ENCODE measurements at regions not wholly inside any gene's neighbourhood (a gene's known extent, or its start where the extent isn't known, plus 50 kb on each side); places are given as distances from the start of the nearest gene placed in this dataset.

DNA sequence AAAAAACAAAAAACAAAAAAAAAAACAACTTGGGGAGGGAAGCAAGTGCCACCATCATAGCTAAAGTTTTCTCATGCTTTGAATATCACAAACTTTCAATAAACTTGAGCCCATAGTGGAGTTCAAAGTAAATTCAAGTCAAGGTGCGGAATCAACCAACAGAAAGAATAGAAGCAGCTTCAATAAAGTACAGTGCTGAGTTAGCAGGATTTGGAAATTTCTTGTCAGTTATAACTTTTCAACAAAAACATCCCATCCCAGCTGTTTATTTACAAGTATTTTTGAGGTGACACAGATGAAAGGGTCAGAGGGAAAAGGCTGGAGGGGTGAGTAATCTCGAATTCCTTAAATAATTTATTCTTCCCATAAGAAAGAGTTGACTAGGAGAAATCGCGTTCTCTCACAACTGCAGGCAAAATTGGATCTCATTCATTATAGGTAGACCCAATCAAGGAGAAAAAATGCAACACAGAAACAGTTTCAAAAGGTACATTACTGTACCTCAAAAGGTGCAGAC, 477.4 kb upstream of the RASGRP1 start:
- no peak for FAIRE-seq

DNA sequence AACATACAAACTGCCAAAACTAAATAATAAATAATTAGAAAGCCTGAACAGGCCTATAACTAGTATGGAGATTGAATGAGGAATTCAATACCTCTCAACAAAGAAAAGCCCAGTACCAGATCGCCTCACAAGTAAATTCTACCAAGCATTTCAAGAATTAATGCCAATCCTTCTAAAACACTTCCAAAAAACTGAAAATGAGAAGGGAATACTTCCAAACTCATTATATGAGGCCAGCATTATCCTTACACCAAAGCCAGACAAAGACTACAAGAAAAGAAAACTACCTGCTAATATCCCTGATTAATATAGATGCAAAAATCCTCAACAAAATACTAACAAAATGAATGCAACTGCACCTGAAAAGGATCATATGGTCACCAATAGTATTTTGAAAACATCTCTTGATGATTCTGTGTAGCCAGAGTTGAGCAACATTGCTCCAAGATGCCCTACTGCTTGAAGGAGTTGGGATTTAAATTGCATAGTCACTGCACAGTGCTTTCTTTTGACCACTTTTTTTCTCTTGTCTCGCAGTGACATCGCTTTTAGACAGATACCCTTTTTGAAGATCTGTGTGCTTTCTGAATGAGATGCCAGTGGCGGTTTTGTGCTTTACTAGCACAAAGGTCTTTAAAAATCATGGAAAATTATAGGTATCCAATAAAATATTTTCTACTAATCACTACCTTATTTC, 487.2 kb upstream of the RASGRP1 start:
- no peak for FAIRE-seq

- no peak for FAIRE-seq
Observed at GRCh38 chr15:39052323-39052705, 487.7 kb upstream of the RASGRP1 start.

- no peak for FAIRE-seq
Observed at GRCh38 chr15:39053480-39053879, 488.9 kb upstream of the RASGRP1 start.

DNA sequence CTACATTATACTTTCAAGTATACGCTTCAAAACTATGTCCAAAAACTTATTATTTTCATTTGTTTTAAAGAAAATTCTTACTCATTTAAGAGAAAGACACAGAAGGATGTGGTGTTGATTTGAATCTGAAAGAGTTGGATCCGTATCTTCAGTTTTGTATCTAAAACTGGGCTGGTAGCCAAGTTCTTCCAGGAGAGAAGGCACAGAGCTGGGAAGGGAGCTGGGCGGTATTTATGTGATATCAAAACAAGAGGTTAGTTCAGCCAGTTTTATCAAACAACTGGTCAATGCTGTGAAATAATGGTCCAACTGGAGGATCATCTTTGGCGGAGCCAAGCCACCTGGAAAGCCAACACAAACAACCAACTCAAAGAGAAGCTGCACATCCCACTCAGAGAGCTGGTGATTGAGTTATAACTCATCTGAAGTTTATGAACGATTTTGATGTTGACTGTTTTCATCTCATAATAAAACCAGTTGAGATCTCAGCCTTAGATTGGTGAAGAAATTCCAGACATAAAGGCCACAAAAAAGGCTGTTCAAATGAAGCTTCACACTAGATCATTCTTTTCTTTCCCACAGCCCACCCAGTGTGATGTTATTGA, 489.6 kb upstream of the RASGRP1 start:
- FAIRE-seq, result no peak

GRCh38 chr15:39056357-39056756, 491.7 kb upstream of the RASGRP1 start:
- no peak for FAIRE-seq

DNA sequence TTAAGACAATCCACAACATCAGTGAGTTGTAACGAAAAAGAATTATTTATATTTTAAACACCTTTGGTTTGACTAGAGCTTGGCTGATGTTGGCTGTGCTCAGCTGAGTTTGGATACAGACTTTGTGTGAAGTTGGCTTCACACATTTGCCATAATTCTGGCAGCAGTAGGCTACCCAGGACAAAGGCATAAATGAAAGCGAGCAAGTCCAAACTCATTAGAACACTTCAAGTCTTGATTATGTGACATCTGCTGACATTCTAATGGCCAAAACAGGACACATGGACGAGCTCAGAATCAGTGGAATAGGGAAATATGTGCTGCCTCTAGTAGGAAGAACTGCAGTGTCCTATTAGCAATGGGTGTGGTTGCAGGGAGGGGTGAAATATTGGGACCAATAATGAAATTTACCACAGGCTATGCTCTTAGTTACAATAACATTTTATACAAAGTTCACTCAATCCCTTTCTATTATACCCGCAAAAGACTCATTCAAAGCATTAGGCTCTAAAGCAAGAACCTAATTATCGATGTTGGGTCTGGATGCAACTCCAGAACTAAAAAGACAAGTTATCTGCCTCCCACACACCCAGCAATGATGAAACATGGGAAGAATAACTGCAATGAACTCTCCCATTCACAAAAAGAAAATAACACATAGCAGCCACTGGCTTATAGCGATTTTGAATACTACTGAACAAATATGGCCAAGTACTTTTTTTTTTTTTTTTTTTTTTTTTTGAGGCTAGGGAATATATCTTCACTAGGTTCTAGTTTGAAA, 493.9 kb upstream of the RASGRP1 start:
- no peak for FAIRE-seq

GRCh38 chr15:39059917-39060316, 495.3 kb upstream of the RASGRP1 start:
- no peak for FAIRE-seq

GRCh38 chr15:39061952-39062464, 497.4 kb upstream of the RASGRP1 start:
- FAIRE-seq, result no peak

GRCh38 chr15:39066677-39067076, 502.1 kb upstream of the RASGRP1 start:
- FAIRE-seq, result peak; percentile 81

DNA sequence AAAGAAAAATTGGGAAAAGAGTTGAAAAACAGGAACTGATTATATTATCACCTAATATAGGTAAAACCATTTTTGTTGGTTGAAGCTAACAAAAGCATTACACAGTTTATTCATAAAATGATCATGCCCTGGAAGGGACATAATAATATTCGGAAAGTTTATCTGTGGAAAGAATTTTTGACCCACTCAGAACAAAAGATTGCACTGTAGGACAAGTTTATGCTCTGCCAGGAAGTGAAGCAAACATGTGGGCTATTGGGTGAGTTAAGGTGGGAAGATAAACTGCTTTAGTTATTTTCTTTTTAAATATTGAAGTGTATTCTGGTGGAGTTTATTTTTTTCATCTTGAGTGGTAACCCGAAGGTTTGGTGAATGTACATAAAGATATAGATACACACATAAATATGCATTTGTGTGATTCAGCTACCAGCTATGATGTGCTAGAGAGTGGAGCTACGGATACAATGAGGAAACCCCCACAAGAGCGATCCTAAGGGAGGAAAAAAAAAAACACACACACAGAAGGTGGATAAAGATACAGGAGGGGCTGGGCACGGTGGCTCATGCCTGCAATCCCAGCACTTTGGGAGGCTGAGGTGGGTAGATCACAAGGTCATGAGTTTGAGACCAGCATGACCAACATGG, 506.4 kb upstream of the THBS1 start:
- FAIRE-seq, result no peak

- no peak for FAIRE-seq
Observed at GRCh38 chr15:39075311-39075710, 505.6 kb upstream of the THBS1 start.

- FAIRE-seq, result no peak
Observed at GRCh38 chr15:39075756-39076341, 505.0 kb upstream of the THBS1 start.

GRCh38 chr15:39078026-39078425, 502.9 kb upstream of the THBS1 start:
- no peak for FAIRE-seq

- FAIRE-seq, result no peak
Observed at GRCh38 chr15:39079296-39079847, 501.5 kb upstream of the THBS1 start.

GRCh38 chr15:39083213-39083612, 497.7 kb upstream of the THBS1 start:
- no peak for FAIRE-seq

GRCh38 chr15:39084674-39085530, 496.0 kb upstream of the THBS1 start:
- FAIRE-seq, result no peak

- no peak for FAIRE-seq
Observed at GRCh38 chr15:39086641-39087040, 494.2 kb upstream of the THBS1 start.

DNA sequence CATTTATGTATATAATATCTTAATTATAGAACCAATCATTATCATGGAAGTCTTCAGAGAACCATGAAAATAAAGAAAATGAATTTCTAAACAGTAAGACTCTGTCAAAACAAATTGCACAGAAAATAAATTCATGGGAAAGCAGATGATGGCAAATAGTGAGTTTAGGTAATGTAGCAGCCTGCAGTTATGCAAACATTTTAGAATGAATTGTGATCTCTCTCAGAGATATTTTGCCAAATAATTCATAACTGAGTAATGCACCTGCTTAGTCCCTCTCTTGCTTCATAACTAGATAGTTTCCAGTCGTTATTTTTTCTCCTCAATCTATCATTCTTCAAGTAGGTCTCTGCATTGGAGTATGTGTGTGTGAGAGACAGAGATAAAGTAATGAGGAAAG, 492.7 kb upstream of the THBS1 start:
- no peak for FAIRE-seq

DNA sequence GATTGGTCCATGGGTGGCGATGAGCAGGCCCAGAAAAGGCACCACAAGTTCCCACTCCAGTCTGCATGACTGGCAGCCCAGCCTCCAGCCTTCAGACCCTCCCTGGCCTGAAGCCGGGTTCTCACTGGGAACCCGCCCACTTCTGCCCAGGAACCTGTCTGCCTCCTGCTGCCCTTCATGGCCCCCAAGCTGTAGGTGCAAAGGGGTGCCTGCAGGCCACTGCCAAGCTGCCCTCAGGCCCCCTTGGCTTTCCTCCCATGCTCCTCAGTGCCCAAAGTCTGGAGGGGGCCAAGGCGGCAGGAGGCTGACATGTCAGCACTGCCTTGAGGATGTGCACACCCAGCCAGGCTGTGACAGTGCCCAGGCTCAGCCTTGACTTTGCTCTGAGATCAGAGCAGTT, 488.5 kb upstream of the THBS1 start:
- FAIRE-seq, result no peak

DNA sequence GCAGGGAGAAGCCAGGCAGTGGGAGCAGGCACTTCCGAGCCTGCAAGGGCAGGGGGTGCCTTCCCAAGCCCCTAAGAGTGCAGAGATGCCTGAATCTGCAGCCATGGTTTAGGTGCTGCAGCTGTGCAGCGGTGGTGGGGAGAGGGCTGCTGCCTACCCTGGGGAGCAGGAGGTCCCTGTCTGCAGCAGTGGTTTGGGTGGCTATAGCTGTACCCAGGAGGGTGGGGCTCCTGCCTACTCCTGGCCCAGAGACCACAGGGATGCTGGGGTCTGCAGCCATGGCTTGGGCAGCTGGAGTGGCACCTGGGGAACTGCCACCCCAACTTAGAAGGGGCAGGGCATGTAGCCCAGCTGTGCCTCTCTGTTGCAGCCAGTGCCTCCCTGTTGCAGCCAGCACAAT, 488.1 kb upstream of the THBS1 start:
- no peak for FAIRE-seq
